Hematopoietic multipotent progenitor cell treated with erythropoietin and hydrocortisone succinate and interleukin-3 and kit ligand, for 6 days (in vitro differentiated cells): ENCODE measurements at regions not wholly inside any gene's neighbourhood (a gene's known extent, or its start where the extent isn't known, plus 50 kb on each side); places are given as distances from the start of the nearest gene placed in this dataset.

Experiments
- DNase-seq: peaks from one replicate; pipeline ENCODE4 v3.0.0-alpha.2; 2015

DNA sequence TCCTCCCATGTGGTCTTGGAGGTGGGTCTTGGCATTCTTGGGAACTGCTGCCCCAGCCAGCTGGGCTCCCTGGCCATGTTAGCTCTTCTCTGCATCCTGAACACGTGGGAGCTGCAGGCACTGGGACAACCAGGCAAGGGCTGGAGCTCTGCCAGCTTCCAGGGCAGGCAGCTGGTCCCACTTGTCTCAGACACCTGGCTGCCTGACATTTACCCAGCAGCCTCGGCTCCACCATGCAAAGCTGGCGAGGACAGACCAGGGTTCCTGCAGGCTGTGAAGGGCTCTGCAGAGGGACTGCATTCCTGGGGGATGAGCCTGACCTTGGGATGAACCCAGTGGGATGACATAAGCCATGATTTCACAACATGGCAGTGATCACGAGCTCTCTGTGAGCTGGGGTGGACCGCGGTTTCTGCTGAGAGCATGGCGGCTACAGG, 99.0 kb upstream of the TSHZ3 start:
- no peak for DNase-seq

DNA sequence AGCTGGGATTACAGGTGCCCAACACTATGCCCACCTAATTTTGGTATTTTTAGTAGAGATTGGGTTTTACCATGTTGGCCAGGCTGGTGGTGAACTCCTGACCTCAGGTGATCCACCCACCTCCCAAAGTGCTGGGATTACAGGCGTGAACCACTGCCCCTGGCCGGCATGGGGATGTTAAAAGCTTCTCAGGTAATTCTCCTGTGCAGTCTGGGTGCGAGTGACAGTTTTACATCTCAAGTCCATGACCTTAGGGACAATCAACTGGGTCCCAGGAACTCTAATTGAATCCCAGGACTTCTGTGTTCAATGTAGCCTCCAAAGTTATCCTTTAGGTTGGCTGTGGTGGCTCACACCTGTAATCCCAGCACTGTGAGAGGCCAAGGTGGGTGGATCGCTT, 100.1 kb upstream of the TSHZ3 start:
- no peak for DNase-seq

DNA sequence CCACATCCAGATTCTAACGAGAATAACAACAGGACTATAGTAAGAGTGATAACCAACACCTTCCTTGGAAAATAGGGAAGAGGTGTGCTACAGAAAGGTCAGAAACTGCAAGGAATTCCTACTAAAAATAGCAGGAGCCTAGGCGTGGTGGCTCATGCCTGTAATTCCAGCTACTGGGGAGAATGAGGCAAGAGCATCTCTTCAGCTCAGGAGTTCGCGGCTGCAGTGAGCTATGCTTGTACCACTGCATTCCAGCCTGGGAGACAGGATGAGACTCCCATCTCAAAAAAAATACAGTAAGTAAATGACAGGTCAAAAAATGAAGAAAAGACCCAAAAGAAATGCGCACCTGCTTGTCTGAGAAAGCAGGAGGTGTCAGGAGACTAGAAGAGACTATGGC, 101.5 kb upstream of the TSHZ3 start:
- DNase-seq: no peak

DNA sequence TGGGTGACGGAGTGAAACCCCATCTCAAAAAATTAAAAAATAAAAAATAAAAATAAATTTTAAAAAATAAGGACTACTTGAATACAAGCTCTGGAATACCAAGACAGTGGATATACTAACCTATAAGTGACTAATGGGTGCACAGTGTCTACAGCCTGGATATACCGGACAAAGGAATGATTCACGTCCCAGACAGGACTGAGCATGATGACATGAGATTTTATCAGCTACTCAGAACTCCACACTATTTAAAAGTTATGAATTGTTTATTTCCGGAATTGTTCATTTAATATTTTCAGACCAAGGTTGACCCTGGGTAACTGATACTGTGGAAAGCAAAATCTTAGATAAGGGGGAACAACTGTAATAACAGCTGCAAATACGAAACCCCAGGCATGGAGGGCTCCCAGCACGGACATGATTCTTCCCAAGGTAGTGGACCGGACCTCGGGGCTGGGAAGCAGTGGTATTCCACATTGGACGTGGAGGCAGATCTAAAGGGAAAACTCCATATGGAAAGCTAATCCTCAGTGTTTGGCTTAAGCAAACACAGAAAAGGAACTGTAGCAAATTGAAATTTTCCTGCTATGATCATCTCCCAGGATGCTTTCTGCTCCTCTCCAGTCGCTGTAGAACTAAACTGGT, 102.6 kb upstream of the TSHZ3 start:
- DNase-seq: no peak

DNA sequence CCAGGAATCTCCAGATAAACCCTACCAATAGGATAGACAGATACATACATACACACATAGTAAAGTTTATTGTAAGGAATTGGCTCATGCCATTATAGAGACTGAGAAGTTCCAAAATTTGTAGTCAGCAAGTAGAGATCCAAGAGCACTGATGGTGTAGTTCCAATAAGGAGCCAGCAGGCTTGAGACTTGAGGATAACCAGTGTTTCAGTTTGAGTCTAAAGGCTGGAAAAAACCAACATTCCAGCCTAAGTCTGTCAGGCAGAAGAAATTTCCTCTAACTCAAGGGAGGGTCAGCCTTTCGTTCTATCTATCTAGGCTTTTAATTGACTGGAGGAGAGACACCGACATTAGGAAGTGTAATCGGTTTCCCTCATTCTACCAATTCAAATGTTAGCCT, 110.2 kb upstream of the TSHZ3 start:
- no peak for DNase-seq

DNA sequence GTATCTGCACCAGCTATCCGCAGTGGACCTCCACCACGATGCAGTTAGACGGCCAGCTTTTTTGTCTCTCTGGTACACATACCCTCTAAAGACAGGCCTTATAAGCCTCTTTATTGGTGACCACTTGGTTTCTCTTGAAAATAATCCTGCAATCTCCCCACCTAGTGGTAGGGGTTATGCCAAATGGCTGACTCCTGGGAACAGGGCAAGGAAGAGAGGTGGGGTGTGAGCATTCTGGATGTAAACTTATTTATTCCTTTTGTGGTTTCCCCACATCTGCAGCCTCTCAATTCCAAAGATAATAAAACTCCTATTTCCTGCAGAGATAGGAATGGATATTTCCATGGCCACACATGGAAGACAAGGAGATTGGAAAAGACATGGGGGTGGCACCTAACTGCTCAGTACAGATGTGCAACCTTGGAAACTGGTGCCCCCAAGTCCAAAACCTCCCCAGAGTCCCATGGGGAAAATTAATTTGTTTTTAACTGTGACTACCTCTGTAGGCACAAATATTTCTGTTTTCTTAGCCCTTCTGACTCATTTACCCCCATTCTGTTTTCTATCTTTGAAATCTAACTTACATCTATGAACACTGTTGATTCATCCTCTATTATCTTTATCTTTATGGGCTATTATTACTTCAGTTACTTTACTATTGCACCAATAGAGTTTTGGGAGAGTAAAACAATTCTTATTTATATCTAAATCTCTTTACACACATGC, 112.7 kb upstream of the TSHZ3 start:
- no peak for DNase-seq

DNA sequence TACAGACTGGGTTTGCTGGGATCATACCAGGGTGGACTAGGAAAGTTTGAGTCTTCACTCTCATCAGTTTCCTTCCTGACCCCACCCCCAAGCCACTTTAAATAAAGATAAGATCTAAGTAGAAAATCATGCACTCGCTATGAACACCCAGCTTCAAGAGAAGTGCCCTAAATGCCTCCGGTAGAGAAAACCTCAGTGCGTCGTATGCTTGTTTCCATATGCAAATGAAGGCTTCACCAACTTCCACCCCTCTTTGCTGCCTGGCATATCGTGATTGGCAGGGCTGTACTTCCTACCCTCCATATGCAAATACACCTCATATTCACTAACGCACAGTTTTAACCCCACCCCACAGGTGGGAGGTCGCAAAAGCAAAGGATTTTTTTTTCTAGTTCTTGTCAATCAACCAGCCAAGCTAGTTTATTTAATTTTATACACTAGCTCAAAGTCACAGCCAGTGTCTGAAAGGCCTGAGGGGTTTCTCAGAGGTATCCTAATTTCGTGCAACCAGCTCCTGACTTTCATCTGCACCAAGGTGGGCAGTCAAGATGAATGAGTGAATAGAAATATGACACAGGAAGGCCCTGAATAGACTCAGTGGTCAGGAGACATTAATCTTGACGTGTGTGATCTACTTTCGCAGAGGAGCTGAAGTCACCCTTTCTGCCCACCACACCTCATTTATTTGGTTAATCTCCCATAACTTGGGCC, 121.1 kb upstream of the TSHZ3 start:
- DNase-seq: no peak

DNA sequence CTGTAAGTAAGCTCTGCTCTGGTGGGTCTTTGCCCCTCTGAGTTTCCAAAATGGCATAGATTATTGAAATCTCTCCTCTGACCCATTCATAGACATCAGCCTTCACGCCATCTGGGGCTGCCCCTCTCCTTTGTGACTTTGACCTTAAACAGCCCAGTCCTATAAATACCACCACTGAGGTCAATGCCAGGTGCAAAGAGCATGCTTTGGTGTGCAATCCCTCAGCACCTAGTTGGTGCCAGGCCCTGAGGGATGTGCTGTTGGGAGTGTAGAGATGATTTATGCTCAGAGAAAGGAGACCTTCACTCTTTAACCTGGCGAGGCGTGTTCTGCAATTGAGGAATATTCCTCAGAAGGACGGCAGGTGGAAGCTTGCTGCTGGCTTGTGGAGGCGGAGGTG, 121.7 kb upstream of the TSHZ3 start:
- no peak for DNase-seq

DNA sequence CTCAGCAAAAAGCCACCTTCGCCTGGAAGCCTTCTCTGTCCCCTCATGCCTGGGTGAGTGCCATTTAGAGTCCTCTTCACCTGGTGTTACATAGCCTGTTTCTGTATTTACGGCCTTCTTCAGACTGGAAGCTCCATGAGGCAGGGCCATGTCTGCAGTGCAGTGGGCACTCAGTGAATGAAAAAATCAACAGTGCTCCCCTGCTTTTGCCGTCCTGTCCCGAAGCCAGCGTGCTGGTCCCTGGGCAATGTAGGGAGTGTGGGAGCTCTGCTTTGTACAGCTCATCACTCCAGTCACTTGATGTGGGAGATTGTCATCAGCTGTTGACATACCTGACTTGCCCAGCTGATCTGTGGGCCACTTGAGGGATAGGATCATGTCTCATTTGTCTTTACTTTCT, 129.0 kb upstream of the TSHZ3 start:
- DNase-seq: no peak

DNA sequence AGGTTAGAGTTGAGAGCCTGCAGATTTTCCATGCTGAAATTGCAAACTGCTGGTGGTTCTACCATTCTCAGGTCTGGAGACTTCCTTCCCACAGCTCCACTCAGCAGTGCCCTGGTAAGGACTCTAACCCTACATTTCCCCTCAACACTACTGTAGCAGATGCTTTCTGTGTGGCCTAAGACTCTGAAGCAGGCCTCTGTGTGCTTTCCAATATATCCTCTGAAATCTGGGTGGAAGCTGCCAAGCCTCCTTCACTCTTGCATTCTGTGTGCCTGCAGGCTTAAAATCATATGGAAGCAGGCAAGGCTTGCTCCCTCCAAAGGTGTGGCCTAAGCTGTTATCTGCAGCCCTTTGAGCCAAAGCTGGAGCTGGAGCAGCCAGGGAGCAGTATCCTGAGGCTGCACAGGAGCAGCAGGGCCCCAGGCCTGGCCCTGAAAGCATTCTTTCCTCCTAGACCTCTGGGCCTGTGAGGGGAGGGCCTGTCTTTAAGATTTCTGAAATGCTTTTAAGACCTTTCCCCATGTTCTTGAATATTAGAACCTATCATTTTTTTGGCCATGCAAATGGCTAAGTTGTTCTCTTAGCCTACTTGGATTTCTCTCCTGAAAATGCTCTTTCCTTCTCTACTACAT, 134.1 kb upstream of the TSHZ3 start:
- DNase-seq: no peak

DNA sequence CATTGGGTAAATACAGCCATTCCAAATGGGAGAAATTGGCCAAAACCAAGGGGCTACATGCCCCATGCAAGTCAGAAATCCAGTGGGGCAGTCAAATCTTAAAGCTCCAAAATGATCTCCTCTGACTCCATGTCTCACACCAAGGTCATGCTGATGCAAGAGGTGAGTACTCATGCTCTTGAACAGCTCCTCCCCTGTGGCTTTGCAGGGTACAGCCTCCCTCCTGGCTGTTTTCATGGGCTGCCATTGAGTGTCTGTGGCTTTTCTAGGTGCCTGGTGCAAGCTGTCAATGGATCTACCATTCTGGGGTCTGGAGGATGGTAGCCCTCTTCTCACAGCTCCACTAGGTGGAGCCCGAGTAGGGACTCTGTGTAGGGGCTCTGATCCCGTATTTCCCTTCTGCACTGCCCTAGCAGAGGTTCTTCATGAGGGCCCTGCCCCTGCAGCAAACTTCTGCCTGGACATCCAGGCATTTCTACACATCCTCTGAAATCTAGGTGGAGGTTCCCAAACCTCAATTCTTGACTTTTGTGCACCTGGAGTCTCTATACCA, 135.7 kb upstream of the TSHZ3 start:
- DNase-seq: peak; percentile 6

DNA sequence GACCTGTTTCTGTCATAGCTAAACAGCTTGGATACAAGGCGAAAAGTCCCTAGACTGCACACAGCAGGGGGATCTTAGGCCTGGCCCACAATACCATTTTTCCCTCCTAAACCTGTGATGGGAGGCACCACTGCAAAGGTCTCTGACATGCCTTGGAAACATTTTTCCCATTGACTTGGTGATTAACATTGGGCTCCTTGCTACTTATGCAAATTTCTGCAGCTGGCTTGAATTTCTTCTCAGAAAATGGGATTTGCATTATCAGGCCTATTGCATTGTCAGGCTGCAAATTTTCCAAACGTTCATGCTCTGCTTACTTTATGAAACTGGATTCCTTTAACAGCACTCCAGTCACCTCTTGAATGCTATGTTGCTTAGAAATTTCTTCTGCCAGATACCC, 136.2 kb upstream of the TSHZ3 start:
- DNase-seq: no peak

DNA sequence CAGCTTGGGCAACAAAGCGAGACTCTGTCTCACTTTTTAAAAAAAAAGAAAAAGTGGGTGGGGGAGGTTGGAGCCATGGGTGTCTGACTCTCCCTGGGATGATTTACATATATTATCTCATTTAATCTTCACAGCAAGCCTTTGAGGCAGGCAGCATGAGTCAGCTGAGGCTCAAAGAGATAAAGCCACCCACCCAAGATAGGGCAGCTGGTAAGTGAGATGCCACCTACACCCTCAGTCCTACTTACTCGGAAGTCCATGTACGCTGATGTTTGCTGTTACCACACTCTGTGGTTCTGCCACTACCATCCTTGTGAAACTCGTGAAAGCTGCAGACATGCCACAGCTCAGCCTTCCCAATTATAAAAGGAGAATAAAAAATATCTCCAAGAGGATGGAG, 142.0 kb upstream of the TSHZ3 start:
- DNase-seq: peak; percentile 87

DNA sequence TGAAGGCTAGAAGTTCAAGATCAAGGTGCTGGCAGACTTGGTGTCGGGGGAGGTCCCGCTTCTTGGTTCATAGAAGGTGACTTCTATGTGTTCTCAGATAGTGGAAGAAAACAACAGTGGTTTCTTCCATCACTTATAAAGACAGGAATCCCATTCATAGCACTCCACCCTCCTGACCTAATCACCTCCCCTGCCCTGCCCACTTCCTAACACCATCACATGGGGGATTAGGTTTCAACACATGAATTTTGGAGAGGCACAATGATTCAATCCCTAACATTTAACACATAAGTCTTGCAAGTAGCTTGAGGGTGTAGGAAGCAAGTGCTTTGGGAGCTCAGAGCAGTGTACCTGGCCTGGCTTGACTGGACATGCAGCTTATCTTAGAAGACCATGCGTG, 142.8 kb upstream of the TSHZ3 start:
- DNase-seq: peak; percentile 18

DNA sequence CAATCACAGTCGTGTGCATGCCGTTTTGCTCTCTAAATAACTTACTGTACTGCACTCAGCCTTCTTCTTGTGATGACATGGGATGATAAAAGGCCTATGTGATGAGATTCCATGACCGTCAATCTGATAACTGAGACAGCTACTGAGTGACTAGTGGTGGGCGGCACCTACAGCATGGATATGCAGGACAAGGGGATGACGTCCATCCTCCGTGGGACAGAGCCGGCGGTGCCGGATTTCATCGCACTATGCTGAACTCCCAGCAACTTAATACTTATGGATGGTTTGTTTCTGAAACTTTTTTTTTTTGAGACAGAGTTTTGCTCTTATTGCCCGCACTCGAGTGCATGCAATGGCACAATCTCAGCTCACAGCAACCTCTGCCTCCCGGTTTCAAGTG, 146.8 kb upstream of the TSHZ3 start:
- no peak for DNase-seq

DNA sequence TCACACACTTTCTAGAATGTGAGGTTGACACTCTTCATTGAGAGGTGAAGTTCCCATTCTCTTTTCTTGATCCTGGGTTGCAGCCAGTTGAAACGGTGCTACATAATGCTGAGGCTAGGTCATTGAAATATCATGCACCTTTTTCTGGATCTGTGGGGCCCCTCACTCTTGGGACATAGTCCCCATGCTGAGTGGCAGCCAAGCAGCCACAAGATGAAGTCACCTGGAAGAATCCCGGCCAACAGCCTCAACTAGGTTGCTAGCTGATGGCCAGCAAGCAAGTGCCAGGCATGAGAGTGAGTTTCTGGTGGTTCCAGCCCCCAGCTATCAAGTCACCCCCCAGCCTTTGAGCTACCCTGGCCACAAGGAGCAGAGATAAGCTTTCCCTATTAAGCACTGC, 148.5 kb upstream of the TSHZ3 start:
- DNase-seq: no peak

DNA sequence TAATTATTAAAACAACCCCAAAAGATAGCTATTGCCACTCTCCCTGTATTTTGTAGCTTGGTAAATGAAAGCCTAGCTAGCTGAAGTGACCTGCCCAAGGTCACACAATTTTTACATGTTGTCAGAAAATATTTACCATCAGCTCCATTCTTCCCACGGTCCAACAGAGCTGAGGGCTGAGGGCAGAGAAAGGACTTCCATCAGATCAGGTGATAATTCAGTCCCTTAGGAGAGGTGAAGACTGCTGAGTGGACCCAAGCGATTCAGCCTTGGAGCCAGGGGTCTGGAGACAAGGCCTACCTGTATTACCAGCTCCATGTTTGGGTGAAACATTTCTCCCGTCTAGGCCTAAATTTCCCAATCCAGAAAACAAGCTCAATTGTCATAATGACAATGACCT, 149.5 kb upstream of the TSHZ3 start:
- DNase-seq: no peak

DNA sequence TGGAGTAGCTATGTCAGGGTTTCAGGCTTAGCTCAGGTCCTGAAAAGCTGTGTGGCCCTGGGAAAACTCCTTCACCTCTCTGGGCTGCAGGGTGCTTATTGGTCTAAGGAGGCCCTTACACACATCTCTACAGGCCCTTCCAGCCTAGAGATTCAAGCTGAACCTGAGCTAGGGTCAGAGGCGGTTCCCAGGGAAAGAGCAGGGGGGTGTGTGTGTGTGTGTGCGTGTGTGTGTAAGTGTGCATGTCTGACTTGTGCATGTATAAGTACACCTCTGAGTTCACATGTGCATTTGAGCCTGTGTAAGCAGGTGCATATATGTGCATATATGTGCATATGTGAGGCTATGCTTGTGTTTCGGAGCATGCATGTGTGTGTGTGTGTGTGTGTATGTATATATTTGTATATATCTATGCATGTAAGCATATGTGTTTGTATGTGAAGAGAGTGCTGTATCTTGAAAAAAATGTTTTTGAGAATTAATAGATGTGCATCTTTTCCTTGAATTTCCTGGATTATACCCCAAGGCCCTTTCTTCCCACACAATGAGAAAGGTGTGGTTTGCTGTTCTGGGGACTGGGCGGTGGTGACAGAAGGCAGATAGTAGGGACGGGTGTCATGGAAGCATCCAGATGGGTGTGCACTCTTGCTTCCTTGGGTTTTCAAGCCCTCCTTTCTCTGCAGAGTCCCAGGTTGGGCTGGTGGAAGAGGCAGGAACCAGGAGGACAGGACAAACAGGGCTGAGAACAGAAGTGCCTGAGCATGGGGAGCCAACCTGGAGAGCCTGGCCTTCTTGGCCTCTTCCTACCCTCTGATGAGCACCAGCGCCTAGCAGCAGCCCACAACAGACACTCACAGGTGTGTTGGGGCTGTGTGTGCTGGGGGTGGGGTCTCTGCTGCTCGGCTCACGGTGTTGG, 150.3 kb upstream of the TSHZ3 start:
- DNase-seq: no peak

DNA sequence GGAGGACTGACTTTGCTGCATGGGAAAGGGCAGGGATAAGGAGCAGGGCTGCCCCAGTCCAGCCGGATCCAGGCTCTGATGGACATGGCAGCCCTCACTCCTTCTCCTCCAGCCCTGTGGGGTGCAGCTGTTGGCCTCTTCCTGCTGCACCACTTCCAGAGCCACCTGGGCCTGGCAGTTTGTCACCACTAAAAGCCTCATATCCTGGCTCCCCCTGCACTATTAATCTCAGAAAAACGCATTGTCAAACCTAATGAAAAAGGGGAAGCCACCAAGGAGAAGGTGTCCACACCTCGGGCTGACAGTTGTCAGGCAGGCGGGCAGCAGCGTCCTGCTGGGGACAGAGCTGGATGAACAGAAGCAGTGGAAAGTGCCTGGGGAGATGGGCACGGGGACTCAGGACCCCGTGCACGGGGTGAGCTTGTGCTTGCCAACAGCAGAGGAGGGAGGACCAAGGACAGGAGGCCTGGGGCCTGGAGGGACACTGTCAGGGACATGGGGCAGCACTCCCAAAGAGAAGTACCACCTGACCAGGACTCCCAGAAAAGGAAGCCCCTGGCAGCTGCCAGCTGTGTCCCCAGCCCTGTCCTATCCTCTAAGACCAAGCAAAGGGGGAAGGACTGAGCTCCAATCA, 151.1 kb upstream of the TSHZ3 start:
- DNase-seq: peak; percentile 3

DNA sequence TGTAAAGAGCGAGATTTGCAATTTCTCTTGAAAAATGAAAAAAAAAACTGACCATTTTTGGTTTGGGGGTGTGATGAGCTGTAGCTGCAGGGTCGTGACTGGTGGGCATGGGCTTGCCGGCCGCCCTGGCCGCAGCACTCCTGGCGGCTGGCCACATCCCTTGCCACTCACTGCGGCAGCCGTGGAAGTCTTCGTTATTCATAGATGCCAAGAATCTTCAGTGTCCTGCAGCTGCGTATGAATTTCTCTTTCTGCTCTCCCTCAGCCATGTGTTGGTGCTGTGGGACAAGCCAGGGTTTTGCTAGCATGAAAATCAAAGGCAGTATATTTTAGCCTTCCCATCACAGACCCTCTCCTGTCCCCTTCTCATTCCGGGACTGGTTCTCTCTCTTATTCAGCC, 151.7 kb upstream of the TSHZ3 start:
- no peak for DNase-seq

DNA sequence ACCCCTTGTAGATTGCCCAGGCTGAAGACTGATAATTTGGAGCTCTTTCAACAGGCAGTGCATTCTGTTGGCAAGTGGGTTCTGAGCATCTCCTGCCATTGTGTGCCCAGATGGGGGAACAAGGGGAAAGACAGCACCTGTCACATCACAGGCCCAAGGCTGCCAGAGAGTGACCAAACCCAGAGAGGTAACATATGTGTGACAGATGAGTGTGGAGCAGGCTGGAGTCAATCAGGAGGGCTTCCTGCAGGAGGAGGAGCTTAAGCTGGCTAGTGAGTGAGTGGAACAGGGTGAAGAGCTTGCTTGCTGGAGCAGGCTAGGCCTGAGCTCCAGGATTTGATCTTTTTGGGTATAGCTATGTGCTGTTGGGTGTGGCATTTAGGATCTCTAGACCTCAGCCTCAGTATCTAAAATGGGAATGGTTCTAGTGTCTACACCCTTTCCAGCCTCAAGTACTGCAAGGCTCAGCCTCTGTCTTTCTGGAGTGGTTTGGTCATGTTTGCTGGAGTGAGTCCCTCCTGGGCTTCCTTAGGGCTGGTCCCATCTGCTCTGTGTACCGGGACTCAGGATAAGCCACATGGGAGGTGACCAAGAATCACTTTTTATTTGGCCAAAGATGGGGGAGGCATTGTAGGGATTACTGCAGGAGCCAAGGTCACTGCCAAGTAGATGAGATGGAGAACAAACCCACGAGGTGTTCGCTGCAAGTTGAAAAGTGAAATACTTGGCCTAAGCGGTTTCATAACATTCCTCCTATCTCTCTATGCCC, 152.4 kb upstream of the TSHZ3 start:
- DNase-seq: no peak
